Esophagus squamous epithelium (tissue), 5 donors: ENCODE measurements at regions not wholly inside any gene's neighbourhood (a gene's known extent, or its start where the extent isn't known, plus 50 kb on each side); places are given as distances from the start of the nearest gene placed in this dataset.

Source experiments
- DNase-seq: peaks from one replicate; lab custom pipeline; 2025; lab: John Stamatoyannopoulos, UW
- H3K27ac ChIP-seq, 4 donors: fragments of 200-600 bp; sonication (generic); one replicate each; pipeline ENCODE4 v1.5.1; 2016 to 2019; ENCODE audit warnings: mild to moderate bottlenecking in 1 of 4
- H3K27me3 ChIP-seq, 4 donors: fragments of 200-600 bp; sonication (generic); 1 replicate in 3 of 4; 2 replicates in 1 of 4; pipeline versions ENCODE4 v1.5.1 to v1.6.0; 2017 to 2021; ENCODE audit warnings: antibody characterized with exemption in 1 of 4
- H3K36me3 ChIP-seq, 3 donors: fragments of 200-600 bp; sonication (generic); one replicate each; pipeline ENCODE4 v1.5.1; 2016 to 2019
- H3K4me1 ChIP-seq, 3 donors: fragments of 200-600 bp; sonication (generic); one replicate each; pipeline ENCODE4 v1.5.1; 2017 to 2019
- H3K4me3 ChIP-seq, 4 donors: fragments of 200-600 bp; sonication (generic); 1 replicate in 3 of 4; 2 replicates in 1 of 4; pipeline ENCODE4 v1.5.1; 2016 to 2019; ENCODE audit warnings: mild to moderate bottlenecking in 2 of 4, moderate library complexity in 1 of 4
- H3K9me3 ChIP-seq, 3 donors: fragments of 200-600 bp; sonication (generic); one replicate each; pipeline ENCODE4 v1.5.1; 2016 to 2019
- CTCF ChIP-seq, 6 experiments: fragments of 450-650 bp in 4 of 6; fragments of 200-600 bp in 2 of 6; sonication (generic) in 2 of 6; IDR thresholded peaks; one replicate each; pipeline ENCODE4 v1.5.1; 2016 to 2019; ENCODE audit warnings: antibody characterized with exemption in 6 of 6, mild to moderate bottlenecking in 4 of 6, moderate library complexity in 4 of 6
- POLR2A ChIP-seq, 4 donors: fragments of 450-650 bp; IDR thresholded peaks; one replicate each; pipeline ENCODE4 v1.6.1; 2017; ENCODE audit warnings: antibody characterized with exemption in 4 of 4, mild to moderate bottlenecking in 4 of 4, moderate library complexity in 3 of 4
- WGBS, 2 donors: methylation state at CpG; one replicate each; pipeline ENCODE4 v1.1.5; 2018; 5-methylcytosine and 5-hydroxymethylcytosine counted together
- intact Hi-C: fragments of 100-400 bp; cut with DNase I; formaldehyde crosslinking; loops from one replicate; pipeline ENCODE4 v1.15.0; 2022
- donor health status: DM: yes; HTN: yes; CAD: no.

- H3K4me3 ChIP-seq: no peak overlapping the region
- 31 to 34% methylated on average over 4 of the region's 4 CpGs for WGBS, 2 donors
These were observed 371.7 kb upstream of the BRINP3 start for GRCh38 chr1:190849346-190849745.

DNA sequence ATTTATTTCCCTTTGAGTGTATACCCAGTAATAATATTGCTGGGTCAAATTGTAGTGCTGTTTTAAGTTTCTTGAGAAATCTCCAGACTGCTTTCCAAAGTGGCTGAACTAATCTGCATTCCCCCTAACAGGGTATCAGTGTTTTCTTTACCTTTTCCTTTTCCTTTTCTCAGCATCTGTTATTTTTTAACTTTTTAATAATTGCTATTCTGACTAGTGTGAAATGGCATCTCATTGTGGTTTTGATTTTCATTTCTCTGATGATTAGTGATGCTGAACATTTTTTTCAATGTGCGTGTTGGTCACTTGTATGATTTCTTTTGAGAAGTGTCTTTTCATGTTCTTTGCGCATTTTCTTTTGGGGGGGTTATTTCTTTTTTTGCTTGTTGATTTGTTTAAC, 374.9 kb upstream of the BRINP3 start:
- Histone ChIP-seq H3K4me3 (no peak overlapping the region), H3K4me1 (no peaks in the 10 kb centered on the region), H3K27ac (no peak overlapping the region), H3K36me3 (no peaks in the 10 kb centered on the region), H3K9me3 (no peaks in the 10 kb centered on the region), H3K27me3 (no peaks in the 10 kb centered on the region)
- intact Hi-C loops: no loop called here
- no peak for DNase-seq
- no peak for TF ChIP-seq POLR2A (IDR thresholded peaks at IDR 0.05)
- TF ChIP-seq CTCF (IDR thresholded peaks at IDR 0.05): no peak
- whole genome bisulfite sequencing, 2 donors: 92 to 96% methylated on average over 2 of the region's 2 CpGs

More at GRCh38 chr1:190849346-190849745, 371.7 kb upstream of the BRINP3 start:
- no peaks in the 10 kb centered on the region for H3K36me3 ChIP-seq
- H3K27ac ChIP-seq: no peak overlapping the region
- no peak for TF ChIP-seq CTCF (IDR thresholded peaks at IDR 0.05)
- no peak for TF ChIP-seq POLR2A (IDR thresholded peaks at IDR 0.05)
- intact Hi-C loops: no loop called here
- H3K4me1 ChIP-seq: no peaks in the 10 kb centered on the region
- H3K9me3 ChIP-seq: no peaks in the 10 kb centered on the region
- no peaks in the 10 kb centered on the region for H3K27me3 ChIP-seq
- no peak for DNase-seq

DNA sequence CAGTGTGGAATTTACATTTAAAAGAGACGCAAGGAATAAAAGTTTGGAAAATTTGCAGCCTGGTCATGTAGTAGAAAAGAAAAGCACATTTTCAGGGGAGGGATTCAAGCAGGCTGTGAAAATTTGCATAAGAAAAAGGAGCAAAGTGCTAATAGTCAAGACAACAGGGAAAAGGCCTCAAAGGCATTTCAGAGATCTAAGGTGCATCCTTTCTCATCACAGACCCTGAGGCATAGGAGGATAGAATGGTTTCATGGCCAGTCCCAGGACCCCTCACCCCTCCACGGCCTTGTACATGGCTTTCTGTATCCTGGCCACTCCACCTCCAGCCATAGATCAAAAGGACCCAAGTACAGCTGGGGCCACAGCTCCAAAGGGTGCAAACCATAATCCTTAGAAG, 380.5 kb upstream of the BRINP3 start:
- WGBS, 2 donors: 76 to 80% methylated on average over 2 of the region's 2 CpGs
- H3K4me1 ChIP-seq: no peaks in the 10 kb centered on the region
- H3K36me3 ChIP-seq: no peaks in the 10 kb centered on the region
- intact Hi-C loops: no loop called here
- no peaks in the 10 kb centered on the region for H3K9me3 ChIP-seq
- H3K27ac ChIP-seq: no peak overlapping the region
- H3K4me3 ChIP-seq: no peak overlapping the region
- H3K27me3 ChIP-seq: no peaks in the 10 kb centered on the region
- DNase-seq: no peak
- no peak for TF ChIP-seq POLR2A (IDR thresholded peaks at IDR 0.05)
- no peak for TF ChIP-seq CTCF (IDR thresholded peaks at IDR 0.05)

DNA sequence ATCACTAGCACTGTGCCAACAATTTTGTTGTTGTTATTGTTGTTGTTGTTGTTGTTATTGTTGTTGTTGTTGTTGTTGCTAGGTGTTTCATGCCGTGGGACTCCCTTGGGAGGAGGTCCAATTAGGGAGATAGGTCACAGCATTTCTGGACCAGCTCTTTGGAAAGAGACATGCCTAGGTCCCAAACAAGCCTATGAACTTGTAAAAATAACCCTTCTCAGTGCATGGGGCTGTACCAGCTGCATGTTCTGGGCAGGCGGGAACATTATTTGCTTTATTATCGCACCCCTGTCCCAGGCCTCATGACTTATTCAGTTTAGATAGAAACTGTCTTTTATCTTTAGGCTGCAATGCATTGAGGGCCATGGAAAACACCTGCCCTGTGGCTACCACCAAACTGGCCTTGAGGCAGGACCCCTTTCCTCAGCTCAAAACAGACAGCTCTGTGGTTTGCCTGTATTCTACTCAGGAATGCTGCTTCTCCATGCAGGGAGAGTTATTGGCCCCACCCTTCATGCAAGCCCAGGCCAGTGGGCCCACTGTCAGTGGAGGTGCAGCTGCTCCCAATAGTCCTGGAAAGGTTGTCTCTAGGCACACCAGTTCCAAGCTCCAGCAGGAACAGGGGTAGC, 386.5 kb upstream of the BRINP3 start:
- intact Hi-C loops: no loop called here
- Histone ChIP-seq H3K27ac (no peak overlapping the region), H3K9me3 (no peaks in the 10 kb centered on the region), H3K4me1 (no peaks in the 10 kb centered on the region), H3K27me3 (no peaks in the 10 kb centered on the region), H3K4me3 (no peak overlapping the region), H3K36me3 (no peaks in the 10 kb centered on the region)
- TF ChIP-seq POLR2A (IDR thresholded peaks at IDR 0.05) (no peak), CTCF (IDR thresholded peaks at IDR 0.05) (no peak)
- DNase-seq: no peak
- WGBS, 2 donors: 46 to 48% methylated on average over 2 to 3 of the region's 3 CpGs

- intact Hi-C loops: no loop called here
- Histone ChIP-seq H3K4me1 (no peaks in the 10 kb centered on the region), H3K27me3 (no peaks in the 10 kb centered on the region), H3K9me3 (no peaks in the 10 kb centered on the region), H3K27ac (no peak overlapping the region), H3K4me3 (no peak overlapping the region), H3K36me3 (no peaks in the 10 kb centered on the region)
- WGBS, 2 donors: 51 to 58% methylated on average over 3 of the region's 3 CpGs
- DNase-seq: no peak
- TF ChIP-seq POLR2A (IDR thresholded peaks at IDR 0.05) (no peak), CTCF (IDR thresholded peaks at IDR 0.05) (no peak)
These were observed 402.7 kb upstream of the BRINP3 start for GRCh38 chr1:190880352-190880751.
